NCI-H1436 treated with DMSO at 0.1 percent for 48 hours (cell line): ENCODE measurements at regions not wholly inside any gene's neighbourhood (a gene's known extent, or its start where the extent isn't known, plus 50 kb on each side); places are given as distances from the start of the nearest gene placed in this dataset.
"Not testable (repeated sequence)": the region's sequence is repeated elsewhere in the genome, so short reads cannot be mapped to it uniquely, and the experiment has no call there.

Experiments
- DNase-seq: peaks from one replicate; lab custom pipeline; 2025; lab: John Stamatoyannopoulos, UW

DNA sequence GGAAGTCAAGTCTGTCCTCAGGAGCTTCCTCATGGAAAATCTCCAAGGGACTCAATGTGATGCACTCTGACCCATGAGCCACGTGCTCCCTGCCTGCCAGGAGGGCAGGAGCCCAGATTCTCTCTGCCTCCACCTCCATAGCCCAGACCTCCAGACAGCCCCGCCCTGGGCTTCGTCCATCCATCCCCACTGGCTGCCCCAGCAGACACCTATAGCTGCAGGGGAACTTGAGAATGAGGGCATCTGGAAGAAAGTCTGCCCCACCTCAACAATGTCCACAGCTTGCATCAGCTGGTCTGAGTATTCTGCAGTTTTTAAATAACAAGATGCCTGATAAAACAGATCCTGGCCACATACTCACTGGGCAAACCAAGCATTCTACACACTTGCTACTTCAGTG lies 418.8 kb upstream of the SMIM21 start:
- DNase-seq: no peak

DNA sequence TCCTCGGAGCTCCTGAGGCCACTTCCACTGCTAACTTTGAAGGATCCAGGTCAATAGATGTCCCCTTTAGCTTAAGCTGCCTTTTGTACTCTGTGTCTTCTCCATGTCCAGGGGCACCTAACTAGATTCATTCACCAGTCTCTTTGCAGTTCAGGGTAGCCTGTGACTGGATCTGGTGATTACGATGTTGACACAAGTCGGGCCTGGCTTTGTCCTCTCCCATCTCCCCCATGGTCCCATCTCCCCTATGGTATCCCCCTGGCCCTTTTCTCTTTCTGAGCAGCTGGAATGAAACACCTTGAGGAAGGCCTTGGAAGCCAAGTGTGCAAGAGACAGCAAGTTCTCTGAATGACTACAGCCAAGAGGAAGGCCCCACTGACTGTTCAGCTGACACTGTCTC lies 417.9 kb upstream of the SMIM21 start:
- DNase-seq: no peak

DNA sequence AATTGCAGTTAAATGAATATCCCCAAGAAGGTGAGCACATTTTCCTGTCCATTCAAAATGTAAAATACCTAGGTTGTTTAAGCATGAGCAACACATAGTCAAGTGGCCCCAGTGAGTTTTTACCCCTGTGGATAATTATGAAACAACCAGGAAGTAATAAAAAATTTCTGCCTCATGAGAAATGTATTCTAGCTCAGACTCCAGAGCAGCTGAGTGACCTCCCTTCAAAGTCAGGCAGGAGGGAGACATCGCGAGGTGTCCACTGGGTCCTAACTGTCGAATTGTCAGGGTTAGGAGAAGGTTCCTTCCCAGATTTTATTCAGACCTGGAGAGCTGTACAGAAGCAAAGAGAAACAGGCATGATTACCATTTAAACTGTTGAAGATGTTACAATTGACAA lies 416.6 kb upstream of the SMIM21 start:
- DNase-seq: no peak

DNA sequence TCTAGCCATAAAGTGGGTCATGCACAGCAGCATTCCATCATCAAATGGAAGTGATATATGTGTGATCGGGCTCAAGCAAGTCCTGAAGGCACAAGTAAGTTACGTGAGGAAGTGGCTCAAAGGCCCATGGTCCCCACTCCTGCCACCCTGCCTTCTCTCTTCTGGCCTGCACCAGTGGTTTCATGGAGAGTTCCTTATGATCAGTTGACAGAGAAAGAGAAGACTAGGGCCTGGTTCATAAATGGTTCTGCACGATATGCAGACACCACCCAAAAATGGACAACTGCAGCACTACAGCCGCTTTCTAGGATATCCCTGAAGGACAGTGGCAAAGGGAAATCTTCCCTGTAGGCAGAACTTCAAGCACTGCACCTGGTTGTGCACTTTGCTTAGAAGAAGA lies 412.6 kb upstream of the SMIM21 start:
- DNase-seq: no peak

DNA sequence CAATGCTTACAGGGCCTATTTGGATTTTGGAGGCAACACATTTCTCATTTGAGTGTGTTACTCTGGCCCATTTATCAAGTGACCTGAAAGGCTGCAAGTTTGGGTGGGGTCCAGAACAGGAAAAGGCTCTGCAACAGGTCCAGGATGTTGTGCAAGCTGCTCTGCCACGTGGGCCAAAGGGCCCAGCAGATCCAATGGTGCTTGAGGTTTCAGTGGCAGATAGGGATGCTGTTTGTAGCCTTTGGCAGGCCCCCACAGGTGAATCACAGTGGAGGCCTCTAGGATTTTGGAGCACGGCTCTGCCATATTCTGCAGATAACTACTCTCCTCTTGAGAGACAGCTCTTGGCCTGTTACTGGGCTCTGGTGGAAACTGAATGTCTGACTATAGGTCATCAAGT lies 412.2 kb upstream of the SMIM21 start:
- not testable (repeated sequence) for DNase-seq

DNA sequence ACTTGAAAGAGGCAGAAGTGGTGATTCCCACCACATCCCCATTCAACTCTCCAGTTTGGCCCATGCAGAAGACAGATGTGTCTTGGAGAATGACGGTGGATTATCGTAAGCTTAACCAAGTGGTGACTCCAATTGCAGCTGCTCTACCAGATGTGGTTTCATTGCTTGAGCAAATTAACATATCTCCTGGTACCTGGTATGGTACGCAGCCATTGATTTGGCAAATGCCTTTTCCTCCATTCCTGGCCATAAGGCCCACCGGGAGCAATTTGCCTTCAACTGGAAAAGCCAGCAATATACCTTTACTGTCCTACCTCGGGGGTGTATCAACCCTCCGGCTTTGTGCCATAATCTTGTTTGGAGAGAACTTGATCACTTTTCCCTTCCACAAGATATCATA lies 411.5 kb upstream of the SMIM21 start:
- DNase-seq: no peak

DNA sequence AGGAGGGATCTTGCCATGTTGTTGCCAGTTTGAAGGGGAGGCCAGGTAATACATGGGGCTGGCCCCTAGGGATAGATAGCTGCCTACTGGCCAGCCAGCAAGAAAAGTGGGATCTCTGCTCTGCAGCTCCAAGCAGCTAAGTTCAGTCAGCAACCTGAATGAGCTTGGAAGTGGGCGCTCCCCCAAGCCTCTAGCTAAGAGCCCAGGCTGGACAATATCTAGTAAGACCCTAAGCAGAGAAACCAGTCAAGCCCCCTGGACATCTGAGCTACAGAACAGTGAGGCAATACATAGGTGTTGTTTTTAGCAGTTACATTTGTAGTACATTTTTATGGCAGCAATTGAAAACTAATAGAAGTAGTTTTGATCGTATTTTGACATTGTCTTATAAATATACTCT lies 409.8 kb upstream of the SMIM21 start:
- no peak for DNase-seq

DNA sequence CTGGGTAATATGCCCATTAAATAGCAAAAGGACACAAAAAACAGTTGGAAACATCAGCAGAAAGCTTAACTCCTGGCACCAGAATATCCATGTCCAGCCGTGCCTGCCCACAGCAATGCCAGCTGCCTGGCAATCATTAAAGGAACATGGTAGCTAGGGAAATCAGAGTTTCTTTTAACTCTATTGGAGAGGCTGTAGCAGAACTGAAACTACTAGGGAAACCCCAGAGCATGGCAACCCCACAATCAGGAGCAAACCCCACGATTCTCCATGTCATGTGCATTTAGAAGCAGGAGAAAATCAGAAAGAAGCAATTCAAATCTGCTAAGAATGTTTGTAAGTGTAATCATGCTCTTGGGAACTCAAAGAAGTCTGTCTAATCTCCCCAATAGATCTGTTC lies 409.0 kb upstream of the SMIM21 start:
- DNase-seq: no peak

DNA sequence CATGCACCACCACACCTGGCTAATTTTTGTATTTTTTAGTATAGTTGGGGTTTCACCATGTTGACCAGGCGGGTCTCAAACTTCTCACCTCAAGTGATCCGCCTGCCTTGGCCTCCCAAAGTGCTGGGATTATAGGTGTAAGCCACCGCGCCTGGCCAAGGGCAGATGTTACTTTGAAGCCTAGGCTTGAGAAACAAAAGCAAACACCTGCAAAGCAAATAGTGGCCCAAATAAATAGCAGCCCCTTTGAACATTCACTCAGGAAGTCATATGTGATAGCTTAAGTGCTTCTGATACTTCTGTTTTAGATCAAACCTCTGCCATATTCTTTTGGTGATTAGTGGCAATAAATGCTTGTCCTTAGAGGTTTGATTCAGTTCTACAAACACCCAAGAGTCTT lies 404.5 kb upstream of the SMIM21 start:
- no peak for DNase-seq

DNA sequence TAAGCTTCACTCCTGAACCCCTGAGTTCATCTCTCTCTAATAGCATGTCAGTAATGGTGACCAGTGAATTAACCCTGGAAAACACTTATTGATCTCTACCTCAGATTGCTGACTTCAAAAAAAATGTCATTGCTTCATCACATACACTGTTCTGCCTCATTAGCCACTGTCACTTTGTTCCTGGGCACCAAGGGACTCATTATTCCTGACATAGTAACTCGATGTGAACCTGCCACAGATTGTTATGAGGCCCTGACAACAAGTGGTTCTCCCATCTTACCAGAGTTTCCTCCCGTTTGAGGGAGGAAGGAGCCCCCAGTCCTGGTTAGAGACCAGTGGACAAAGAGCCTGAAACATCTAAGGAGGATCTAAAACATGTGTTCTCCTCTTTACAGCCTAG lies 403.3 kb upstream of the SMIM21 start:
- DNase-seq: no peak

DNA sequence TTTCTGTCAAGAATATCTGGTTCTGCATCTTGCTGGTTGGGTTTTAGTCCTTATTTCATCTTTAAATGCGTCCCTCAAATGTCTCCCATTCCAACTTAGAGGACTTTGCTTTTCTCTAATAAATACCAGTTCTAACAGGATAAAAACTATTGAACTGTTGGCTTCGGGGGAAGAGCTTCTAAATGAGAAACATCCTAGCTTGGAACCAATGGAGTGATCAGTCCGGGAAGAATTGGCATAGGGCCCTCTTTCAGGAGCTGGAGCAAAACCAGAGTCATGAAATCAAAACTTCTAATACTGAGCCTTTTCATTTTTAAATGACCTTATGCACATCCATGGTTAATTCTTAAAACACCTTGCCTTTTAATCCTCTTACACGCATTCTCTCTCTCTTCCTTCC lies 401.6 kb upstream of the SMIM21 start:
- DNase-seq: no peak

DNA sequence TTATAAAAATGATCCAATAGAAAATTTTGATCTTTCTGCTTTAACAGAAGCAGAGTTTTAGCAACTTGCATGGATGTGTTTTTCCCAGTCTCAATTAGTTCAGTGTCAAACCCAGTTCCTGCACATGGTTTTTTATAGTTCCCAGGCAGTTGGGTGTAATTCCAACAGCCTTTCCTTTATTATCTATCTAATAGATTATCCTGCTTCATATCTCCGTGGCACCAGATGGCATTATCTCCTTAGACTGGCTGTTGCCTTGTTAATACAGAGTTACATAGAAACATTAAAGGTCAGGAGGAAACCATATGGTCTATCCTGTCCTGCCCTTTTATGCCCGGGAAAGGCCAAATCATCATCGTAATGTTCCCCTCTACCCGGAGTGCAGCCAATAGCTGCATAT lies 400.9 kb upstream of the SMIM21 start:
- DNase-seq: no peak

DNA sequence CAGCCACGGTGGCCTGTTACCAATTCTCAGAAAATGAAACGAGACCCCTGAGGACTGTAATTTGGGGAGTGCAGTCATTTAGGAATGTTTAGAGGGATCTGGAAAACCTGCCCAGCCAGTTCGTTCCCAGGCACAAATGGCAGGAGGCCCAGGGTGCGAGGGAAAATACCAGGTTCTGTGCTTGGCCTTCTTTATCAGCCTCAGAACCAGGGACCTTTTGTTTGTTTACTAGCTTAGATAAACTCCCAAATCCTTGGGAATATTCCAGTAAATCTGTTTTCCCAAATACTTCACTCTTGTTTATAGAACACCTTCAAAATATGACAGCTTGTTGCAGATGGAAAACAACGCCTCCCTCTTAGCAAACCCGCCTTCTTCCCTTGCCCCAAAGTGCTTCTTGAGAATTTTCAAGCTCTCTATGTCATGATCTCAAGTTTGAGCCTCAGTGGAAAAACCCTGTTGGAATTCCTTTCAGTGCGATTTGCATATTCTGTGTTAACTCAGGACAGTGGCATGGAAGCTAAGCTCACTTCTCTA lies 400.3 kb upstream of the SMIM21 start:
- DNase-seq: no peak

DNA sequence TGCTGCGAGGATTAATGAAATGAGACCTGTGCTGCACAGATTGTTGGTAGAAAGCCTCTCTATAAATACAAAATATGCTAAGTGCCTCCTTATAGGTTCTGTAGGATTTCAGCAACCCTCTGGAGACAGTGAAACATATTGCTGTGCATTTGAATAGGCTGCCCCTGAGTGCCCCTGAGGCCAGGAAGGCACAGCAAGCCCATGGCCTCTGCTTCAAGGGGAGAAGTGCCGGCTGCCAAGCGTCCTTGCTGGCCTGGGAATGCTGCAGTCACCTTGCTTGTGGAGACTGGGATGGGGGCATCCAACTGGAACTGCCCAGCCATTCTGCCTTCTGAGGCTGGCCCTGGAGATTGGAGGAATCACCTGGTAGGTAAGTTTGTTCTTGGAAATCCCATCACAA lies 397.2 kb upstream of the SMIM21 start:
- DNase-seq: no peak

DNA sequence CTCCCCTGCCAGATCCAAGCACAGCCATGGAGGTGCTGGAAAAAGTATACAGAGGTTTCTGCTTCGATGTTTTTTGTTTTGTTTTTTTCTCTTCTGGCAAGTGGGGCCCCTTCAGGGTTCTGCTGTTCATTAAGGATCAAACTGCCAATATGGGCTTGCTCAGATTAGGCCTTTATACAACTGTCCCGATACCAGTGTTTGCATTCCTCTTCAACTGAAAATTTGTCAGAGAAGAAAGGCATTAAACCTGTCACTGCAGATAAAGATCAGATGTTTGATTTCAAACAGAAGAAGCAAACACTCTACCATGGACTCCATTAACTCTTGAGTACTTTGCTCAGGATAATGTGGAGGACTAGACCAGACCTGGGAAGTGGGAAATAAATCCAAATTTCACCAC lies 396.0 kb upstream of the SMIM21 start:
- DNase-seq: no peak

DNA sequence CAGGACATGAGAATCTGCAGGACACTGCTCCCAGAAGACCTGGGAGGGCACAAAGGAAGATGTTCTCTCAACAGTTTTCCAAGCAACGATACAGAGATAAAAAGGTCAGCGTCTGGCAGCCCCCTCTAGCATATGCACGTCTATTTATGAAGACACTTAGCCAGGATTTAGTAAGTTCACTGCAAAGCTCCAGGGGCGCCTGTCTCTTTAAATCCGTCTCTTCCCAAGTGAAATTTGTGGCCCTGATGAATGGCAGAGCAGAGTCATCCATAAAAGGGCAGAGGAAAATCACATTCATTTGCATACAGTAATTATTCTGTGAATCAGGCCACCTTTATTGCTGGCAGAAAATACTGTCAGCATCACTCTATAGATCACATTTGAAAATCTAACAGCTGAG lies 390.9 kb upstream of the SMIM21 start:
- DNase-seq: no peak

DNA sequence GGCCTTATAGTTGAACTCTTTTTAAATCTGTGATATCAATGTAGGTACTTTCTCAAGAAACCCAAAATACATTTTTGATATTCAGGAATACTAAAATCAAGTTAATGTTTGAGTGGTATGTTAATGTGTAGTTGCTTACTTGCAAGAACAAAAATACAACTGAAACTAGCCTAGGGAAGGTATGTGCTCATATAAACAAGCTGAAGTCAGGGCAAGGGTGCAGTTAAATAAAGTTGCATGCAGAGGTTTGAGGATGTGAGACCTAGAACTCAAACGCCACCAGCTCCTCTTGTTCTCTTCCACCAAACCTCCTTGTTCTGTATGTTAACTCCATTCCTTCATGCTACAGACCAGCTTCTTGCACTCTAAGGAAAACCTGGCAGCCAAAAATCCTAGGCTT lies 388.3 kb upstream of the SMIM21 start:
- no peak for DNase-seq

DNA sequence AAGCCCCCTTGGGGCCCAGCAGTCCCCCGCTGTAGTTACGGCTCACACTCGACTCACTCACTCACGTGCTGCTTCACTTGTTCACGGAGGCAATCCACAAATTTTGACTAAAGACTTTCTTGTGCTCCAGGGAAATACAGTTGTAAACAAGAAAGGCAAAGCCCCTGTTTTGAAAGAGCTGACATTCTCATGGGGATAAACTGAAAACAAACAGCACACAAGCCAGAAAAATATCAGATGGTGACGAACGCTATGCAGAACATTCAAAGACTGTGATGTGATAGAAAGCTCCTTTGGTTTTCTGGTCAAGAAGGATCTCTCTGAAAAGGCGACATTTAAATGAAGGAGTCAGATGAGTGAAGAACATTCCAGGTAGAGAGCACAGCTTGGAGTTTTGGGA lies 385.3 kb upstream of the SMIM21 start:
- no peak for DNase-seq

DNA sequence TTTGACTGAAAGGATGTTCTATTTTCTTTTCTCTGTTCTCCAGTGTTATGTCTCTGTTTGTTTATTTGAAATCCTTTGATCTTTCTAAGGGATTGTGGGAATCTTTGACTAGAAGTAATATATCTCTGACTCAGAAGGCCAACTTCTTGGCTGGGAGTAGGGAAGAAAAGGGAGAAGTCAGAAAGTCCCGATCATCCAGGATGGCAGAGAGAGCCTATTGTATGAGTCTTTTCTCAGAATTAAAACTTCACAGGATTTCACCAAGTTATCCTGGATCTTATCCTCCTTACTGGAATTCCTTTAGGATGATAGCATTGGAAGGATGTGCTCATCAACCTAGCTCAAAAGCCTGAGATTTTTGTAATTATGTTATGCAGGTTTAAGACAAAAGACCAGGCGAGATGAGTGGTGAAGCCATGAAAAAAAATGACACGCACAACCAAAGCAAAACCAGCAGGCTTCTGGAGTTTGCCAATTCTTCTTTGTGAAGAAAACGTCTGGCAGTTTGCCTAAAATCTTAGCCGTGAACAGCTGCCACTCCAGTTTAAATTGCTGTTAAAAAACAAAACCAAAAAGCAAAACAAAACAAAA lies 383.6 kb upstream of the SMIM21 start:
- no peak for DNase-seq

DNA sequence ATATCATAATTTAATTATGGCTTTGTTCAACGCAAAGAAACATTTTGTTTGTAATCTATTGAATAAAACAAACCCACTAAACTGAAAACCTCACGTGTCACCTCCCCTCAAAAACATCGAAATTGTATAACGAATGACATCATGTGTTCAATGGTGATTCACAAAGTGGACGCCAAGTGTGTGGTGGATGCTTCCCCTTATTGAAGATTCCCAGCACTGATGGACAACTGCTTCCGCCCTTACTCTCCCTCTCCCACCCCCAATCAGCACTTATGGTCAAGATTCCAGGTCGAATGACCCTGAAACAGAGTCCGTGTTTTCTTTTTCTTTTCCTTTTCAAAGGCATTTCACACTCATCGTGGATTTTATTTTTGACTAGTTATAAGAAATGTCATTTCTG lies 383.0 kb upstream of the SMIM21 start:
- no peak for DNase-seq

DNA sequence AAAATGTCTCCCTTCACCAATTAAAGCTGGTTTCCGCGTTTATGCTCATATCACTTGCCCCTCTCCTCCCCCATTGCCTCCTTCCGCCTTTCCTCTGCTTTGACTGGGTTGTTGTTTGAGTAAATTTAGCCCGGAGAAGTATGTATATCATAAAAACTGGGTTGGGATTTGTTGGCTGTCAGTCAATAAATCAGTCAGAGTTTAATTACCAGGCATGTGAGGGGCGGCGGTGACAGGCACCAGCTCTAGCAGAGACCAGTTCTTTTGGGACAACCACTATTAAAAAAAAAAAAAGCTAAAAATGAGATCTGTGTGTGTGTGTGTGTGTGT lies 382.4 kb upstream of the SMIM21 start:
- no peak for DNase-seq

DNA sequence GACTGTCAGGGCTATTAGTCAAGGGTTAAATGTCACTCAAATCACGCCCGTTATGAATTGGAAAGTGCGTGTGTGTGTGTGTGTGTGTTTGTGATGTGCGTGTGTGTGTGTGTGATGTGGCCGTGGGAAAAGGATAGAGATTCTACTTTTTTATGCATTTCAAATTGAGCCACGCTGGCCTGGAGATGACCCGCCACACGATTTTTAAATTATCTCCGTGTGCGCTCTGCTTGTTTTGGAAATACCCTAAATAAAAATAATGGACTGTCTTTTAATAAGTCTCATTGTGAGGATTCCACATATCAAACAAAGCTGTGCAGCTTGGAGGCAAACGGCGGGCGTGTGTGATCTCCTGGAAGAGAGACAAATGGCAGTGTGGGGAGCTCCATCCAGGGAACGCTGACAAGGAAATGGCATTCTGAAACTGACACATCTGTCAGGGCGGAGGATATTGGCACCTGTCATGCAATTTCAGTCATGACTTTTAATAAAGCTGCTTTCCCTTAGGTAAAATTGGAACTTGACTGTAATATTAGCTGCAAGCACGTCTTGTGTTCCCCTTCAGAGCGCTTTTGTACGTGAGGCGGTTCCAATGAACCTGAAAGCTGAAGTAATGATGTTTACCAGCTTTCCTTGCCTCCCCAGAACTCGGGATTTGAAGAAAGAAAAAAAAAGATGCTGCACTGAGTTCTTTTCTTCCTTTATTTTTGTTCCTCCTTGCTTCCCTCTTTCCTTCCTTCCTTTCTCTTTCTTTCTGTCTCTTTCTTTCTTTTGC lies 381.8 kb upstream of the SMIM21 start:
- DNase-seq: no peak

DNA sequence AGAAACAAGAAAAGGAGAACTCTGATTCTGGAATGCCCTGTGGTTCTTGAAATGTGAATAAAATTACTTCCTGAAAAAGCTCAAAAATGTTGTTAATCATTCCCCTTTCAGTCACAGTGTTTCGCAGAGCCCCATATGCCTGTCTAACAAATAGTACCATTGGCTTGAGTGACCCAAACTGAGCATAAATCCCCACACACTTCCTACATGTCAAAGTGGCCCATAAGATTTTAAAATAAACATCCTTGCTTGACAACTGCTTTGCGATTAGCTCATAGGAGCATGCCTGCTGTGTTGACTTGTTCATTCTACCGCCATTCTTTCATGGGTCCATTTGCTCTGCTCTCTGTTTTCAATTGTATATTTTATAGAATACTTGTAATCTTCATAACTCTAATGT lies 377.8 kb upstream of the SMIM21 start:
- no peak for DNase-seq

DNA sequence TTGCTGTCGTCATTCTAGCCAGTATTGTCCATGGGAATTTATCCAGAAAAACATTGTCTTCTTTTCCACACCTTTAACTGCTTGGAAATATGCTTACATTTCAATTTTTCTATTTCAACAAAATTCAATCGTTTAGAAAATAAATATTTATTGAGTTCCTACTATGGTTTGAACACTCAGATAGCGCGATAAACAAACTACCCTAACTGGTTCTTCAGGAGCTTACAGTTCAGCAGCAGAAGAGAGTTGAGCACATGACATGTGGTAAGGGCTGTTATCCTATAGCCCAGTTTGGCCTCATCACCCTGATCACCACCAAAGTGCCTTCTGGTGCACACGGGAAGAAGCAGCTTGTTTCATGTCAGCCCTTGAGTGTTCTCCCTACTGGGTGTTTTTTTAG lies 375.2 kb upstream of the SMIM21 start:
- no peak for DNase-seq
